Hematopoietic multipotent progenitor cell treated with erythropoietin and hydrocortisone succinate and interleukin-3 and kit ligand, for 17 days (in vitro differentiated cells): ENCODE measurements at regions not wholly inside any gene's neighbourhood (a gene's known extent, or its start where the extent isn't known, plus 50 kb on each side); places are given as distances from the start of the nearest gene placed in this dataset.
"Not testable (repeated sequence)": the region's sequence is repeated elsewhere in the genome, so short reads cannot be mapped to it uniquely, and the experiment has no call there.

Experiments
- DNase-seq: peaks from one replicate; pipeline ENCODE4 v3.0.0-alpha.2; 2015; ENCODE audit warnings: low spot score

GRCh38 chr2:234797566-234798250 lies 154.1 kb upstream of the SH3BP4 start:
- no peak for DNase-seq

DNA sequence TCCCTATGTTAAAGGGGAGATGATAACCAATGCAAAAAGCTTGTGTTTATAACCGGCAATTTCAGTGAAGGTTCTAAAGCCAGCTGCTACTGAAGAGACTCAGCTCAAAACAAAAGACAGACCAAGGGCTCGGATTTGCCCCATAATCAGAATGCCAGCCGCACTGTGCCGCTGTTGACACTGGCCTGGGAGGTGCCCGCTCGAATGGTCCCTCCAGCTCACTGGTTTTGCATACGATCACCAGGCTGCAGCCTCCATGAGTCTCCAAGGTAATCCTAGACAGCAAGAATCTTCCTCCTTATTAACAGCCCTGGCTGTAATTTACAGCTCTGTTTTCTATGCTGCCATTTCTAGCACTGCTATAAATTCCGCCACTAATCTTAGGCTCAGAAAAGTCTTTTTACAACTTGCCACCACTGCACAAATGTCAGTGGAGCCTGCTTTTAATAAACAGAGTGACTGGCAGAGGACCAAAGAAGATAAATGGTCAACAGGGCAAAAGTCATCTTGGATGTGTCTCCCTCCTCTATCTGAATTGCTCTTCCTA lies 155.7 kb upstream of the SH3BP4 start:
- no peak for DNase-seq

DNA sequence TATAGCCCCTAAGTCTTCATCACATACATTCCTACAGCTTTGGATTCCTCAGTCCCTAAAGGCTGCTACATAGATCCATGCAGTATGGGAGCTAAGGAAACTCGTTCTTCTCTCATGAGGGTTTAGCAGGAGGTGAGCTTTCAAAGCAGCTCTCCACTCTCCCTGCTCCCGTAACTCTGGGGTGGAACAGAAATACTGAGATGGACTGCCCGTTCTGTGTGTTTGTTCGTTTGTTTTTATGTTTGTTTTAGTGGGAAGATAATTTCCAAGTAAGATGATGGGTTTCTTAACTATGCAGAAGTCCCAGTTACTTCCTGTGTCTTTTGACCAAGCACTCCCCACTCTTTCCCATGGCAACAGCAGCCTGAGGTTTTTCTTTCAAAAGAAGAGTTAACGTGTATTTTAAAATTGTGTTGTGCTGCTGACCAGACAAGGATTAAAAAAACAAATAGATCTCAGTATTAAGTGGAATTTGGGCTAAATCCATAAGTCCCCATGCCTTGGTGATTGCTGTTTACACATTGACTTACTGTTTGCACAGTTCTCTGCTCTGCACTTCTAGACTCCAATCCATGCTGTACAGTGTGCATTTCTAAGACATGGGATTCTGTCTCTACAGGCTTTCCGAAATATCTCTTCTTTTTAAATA lies 156.4 kb upstream of the SH3BP4 start:
- DNase-seq, result no peak

GRCh38 chr2:234794866-234795265 lies 157.0 kb upstream of the SH3BP4 start:
- no peak for DNase-seq

- DNase-seq, result no peak
These were observed 158.5 kb upstream of the SH3BP4 start for GRCh38 chr2:234793212-234793785.

GRCh38 chr2:234792621-234793022 lies 159.2 kb upstream of the SH3BP4 start:
- no peak for DNase-seq

GRCh38 chr2:234792096-234792495 lies 159.7 kb upstream of the SH3BP4 start:
- DNase-seq, result not testable (repeated sequence)

- DNase-seq, result no peak
These were observed 161.4 kb upstream of the SH3BP4 start for GRCh38 chr2:234790380-234790779.

- DNase-seq, result no peak
These were observed 162.1 kb upstream of the SH3BP4 start for GRCh38 chr2:234789556-234790325.

DNA sequence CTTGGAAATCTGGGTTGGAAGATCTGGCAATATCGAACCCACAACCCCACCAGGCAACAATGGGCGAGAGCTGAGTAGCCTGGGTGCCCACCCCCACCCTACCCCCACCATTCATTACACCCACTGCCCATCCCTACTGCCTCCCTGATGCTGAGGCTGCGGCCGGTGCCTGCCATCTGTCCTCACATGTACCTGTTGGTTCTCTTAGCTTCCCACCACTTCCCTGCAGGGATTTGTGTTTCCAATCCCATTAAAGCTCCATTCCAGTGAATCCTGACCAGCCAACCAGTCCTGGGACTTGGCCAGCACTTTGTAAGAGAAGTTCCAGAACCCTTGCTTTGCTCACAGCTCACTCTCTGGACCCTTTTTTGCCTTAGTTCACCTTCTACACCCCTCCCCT lies 163.0 kb upstream of the SH3BP4 start:
- no peak for DNase-seq

DNA sequence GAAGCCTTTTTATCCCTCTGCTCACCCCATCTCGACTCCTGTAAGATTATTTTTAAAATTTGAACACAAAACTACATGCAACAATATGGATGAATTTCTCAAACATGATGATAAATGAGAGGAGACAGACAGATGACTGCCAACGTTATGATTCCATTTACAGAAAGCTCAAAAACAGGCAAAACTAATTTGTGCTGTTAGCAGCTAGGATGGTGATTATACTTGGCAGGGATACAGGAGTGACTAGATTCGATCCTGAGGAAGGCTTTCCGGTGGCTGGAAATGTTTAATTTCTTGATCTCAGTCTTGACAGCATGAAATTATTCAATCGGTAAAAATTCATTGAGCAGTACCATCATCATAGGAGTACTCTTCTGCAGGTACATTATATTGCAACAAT lies 163.4 kb upstream of the SH3BP4 start:
- DNase-seq, result no peak

GRCh38 chr2:234787114-234787513 lies 164.7 kb upstream of the SH3BP4 start:
- DNase-seq, result no peak

GRCh38 chr2:234773764-234774409 lies 177.9 kb upstream of the SH3BP4 start:
- DNase-seq, result no peak

DNA sequence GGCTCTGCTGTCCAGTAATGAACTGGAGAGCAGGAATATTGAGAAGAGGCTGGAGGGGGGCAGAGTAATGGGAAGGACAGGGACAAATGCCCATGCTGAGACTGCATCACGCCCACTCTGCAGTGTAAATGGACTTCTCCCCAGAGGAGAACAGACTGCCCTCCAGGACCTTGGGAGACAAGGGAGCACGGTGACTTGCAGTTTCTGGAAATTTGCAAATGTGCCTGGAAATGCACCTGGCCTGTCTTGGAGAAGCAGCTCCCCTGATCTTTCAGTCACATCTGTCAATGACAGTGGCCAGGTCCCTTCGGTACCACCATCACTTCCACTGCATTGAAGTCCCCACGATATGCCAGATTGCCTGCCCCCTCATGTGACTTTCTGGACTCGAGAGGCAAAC lies 178.7 kb upstream of the SH3BP4 start:
- DNase-seq, result no peak

- DNase-seq, result no peak
These were observed 179.1 kb upstream of the SH3BP4 start for GRCh38 chr2:234772733-234773060.

DNA sequence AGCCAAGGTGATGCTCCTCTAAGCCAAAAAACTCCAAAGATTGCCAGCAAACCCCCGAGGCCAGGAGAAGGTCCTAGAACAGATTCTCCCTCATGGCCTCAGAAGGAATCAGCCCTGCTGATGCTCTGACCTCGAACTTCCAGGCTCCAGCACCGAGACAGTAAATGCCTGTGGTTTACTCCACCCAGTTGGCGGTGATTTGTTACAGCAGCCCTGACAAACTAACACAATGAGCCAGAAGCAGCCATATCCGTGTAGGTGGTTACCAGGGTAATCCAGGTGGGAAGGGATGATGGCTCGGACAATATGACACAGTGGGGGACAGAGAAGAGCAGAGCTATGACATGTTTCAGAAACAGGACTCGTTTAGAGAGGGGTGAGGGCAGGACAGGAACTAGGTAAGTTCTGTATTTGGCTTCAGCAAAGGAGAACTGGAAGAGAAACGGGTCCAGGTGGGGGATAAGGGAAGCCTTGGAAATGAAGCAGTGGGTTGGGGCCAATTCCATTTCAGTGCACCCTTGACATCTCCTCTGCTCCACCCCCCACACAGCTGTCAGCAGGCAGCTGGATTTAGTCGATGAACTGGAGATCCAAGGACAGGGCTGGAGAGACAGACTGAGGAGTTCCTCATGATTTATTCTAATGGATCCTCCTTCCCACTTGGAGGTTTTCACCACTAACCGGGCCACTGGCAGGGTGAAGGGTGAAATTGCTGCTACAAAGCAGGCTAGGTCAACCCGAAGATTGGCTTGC lies 179.7 kb upstream of the SH3BP4 start:
- no peak for DNase-seq

- no peak for DNase-seq
These were observed 180.6 kb upstream of the SH3BP4 start for GRCh38 chr2:234771176-234771575.

DNA sequence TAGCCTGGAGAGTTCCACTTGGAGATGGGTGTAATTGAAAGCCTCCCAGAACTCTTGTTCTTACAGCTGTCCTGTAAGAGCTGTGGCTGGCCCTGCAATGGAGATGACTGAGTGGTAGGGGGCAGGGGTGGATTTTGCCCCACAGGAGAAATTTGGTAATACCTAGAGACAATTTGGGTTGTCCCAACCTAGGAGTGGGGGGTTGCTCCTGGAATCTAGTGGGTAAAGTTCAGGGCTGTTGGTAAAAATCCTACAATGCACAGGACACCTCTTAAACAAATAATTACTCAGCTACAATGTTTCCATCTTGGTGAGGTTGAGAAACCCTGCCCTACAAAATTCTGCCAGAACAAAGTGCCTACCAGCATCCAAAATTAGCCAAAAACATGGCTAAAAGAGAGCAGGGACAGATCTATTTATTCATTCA lies 181.1 kb upstream of the SH3BP4 start:
- DNase-seq, result no peak

DNA sequence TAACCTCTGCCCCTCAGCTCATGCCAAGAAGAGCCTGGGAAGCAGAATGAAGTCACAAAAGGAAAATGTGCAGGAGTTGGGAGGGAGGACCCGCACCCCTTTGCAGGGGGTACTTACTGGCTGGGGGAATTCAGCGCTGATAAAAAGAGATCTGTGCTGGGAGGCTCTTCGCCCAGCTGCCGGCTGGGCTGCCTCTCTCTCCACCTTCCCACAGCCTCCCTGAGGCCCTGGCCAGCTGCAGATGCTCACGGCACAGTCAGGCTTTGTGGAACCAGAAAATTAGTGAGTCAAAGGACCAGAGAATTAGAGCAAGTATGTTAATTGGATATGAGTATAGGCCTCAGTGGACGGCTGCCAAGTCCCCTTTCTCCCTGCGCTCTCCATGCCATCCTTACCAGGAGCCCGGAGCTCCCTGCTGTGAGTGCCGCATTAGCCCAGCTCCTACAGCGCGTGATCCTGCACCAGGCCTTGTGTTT lies 181.7 kb upstream of the SH3BP4 start:
- DNase-seq, result no peak

- DNase-seq, result no peak
These were observed 183.1 kb upstream of the SH3BP4 start for GRCh38 chr2:234768608-234769196.

DNA sequence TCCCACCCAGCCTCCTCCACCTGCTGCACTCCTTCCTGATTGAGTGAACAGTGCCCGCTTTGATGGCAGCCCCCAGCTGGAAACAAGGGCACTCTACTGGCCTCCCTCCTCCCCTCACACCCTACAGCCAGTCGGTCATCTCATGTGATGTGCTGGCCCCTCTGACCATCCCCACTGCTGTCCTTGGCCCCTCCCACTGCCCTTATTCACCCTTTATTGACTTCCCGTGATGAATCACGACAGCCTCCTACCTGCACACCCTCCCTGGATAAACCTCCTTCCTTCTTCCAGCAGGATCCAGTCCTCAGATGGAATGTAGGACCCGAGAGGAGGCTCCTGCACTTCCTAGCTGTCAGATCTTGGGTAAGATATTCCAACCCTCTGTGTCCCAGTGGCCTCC lies 186.5 kb upstream of the SH3BP4 start:
- no peak for DNase-seq
